Adrenal gland (tissue), 5 donors: ENCODE measurements at regions not wholly inside any gene's neighbourhood (a gene's known extent, or its start where the extent isn't known, plus 50 kb on each side); places are given as distances from the start of the nearest gene placed in this dataset.

Experiments used
- CTCF ChIP-seq, 6 experiments: fragments of 450-650 bp in 4 of 6; fragments of 200-600 bp in 2 of 6; sonication (generic) in 1 of 6; IDR thresholded peaks; 1 replicate in 5 of 6; 2 replicates in 1 of 6; pipeline versions ENCODE4 v1.5.1 to v1.8.0; 2016 to 2021; ENCODE audit warnings: antibody characterized with exemption in 6 of 6, mild to moderate bottlenecking in 2 of 6, moderate library complexity in 1 of 6
- POLR2A ChIP-seq, 2 donors: fragments of 450-650 bp; IDR thresholded peaks; one replicate each; pipeline ENCODE4 v1.6.1; 2017; ENCODE audit warnings: antibody characterized with exemption in 2 of 2, mild to moderate bottlenecking in 2 of 2, moderate library complexity in 1 of 2
- donor health status: DM: no; HTN: no; CAD: no.

- TF ChIP-seq CTCF (IDR thresholded peaks at IDR 0.05) (no peak), POLR2A (IDR thresholded peaks at IDR 0.05) (no peak)
These were observed 676.1 kb upstream of the C9orf72 start for GRCh38 chr9:28249424-28249823.
